Activated B cell treated with CpG ODN at 0.5 μM for 24 hours (primary cell): ENCODE measurements at regions not wholly inside any gene's neighbourhood (a gene's known extent, or its start where the extent isn't known, plus 50 kb on each side); places are given as distances from the start of the nearest gene placed in this dataset.

Experiments
- ATAC-seq: fragments of 200-7000 bp; cut with Tn5 transposase; one replicate; pipeline ENCODE4 v1.10.0; 2021; ENCODE audit warnings: low read depth, mild to moderate bottlenecking, moderate library complexity
- CTCF ChIA-PET: fragments of 350-600 bp; sonication (Branson Sonifier 250); formaldehyde crosslinking; loops from one replicate; lab custom pipeline; 2021; ENCODE audit warnings: antibody characterized with exemption; lab: Charles Lee
- POLR2A ChIA-PET: fragments of 350-600 bp; sonication (Branson Sonifier 250); formaldehyde crosslinking; loops from one replicate; lab custom pipeline; 2021; ENCODE audit warnings: antibody characterized with exemption; lab: Charles Lee
- DNase-seq: peaks from one replicate; pipeline ENCODE4 v3.0.0; 2022
- H3K27ac Mint-ChIP-seq: one replicate; pipeline ENCODE4 v1.8.0; 2020; ENCODE audit warnings: mixed read lengths
- H3K27me3 Mint-ChIP-seq: one replicate; pipeline ENCODE4 v1.8.0; 2021; ENCODE audit warnings: mixed read lengths
- H3K36me3 Mint-ChIP-seq: one replicate; pipeline ENCODE4 v1.8.0; 2021; ENCODE audit warnings: low read depth, mixed read lengths
- H3K4me1 Mint-ChIP-seq: one replicate; pipeline ENCODE4 v1.8.0; 2021; ENCODE audit warnings: mixed read lengths
- H3K4me3 Mint-ChIP-seq: one replicate; pipeline ENCODE4 v1.8.0; 2020; ENCODE audit warnings: mild to moderate bottlenecking, mixed read lengths
- H3K9me3 Mint-ChIP-seq: one replicate; pipeline ENCODE4 v1.8.0; 2020; ENCODE audit warnings: mixed read lengths
- CTCF ChIP-seq: fragments of 200-600 bp; IDR thresholded peaks from one replicate; pipeline ENCODE4 v1.8.0; 2022; ENCODE audit warnings: antibody characterized with exemption, mild to moderate bottlenecking
- intact Hi-C: fragments of 100-400 bp; cut with micrococcal nuclease; formaldehyde crosslinking; loops from one replicate; pipeline ENCODE4 v1.15.1; 2024

- ATAC-seq (no peak), DNase-seq (no peak)
- intact Hi-C loops, result no loop called here
- CTCF ChIA-PET, result no interaction called here
- peaks cover 3% of the 10 kb centered on the region for H3K4me1 Mint-ChIP-seq
- H3K4me3 Mint-ChIP-seq, result no peak overlapping the region
- TF ChIP-seq CTCF, result no peak
- POLR2A ChIA-PET, result no interaction called here
- no peaks in the 10 kb centered on the region for H3K27me3 Mint-ChIP-seq
- no peak overlapping the region for H3K27ac Mint-ChIP-seq
- H3K36me3 Mint-ChIP-seq, result no peaks in the 10 kb centered on the region
- no peaks in the 10 kb centered on the region for H3K9me3 Mint-ChIP-seq
Observed at GRCh38 chr9:529731-530130, 311.8 kb upstream of the DMRT1 start.

DNA sequence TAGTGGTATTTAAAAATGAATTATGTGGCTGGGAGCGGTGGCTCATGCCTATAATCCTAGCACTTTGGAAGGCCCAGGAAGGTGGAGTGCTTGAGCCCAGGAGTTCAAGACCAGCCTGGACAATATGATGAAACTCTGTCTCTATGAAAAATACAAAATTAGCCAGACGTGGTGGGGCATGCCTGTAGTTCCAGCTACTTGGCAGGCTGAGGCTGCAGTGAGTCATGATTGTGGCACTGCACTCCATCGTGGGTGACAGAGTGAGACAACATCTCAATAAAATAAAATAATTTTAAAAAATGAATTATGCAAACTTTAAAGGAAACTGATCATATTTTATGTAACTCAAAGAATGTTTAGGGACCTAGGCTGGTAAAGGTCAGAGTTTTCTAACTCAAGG is 310.8 kb upstream of the DMRT1 start:
- DNase-seq (no peak), ATAC-seq (no peak)
- Mint-ChIP-seq H3K36me3 (no peaks in the 10 kb centered on the region), H3K4me1 (peaks cover 9% of the 10 kb centered on the region), H3K4me3 (no peak overlapping the region), H3K27me3 (no peaks in the 10 kb centered on the region), H3K9me3 (no peaks in the 10 kb centered on the region), H3K27ac (no peak overlapping the region)
- CTCF ChIA-PET, result no interaction called here
- POLR2A ChIA-PET, result no interaction called here
- intact Hi-C loops, result no loop called here
- TF ChIP-seq CTCF, result no peak

- Mint-ChIP-seq H3K4me1 (peaks cover 13% of the 10 kb centered on the region), H3K27ac (no peak overlapping the region), H3K36me3 (no peaks in the 10 kb centered on the region), H3K4me3 (no peak overlapping the region), H3K27me3 (no peaks in the 10 kb centered on the region), H3K9me3 (no peaks in the 10 kb centered on the region)
- no peak for TF ChIP-seq CTCF
- DNase-seq (no peak), ATAC-seq (no peak)
- intact Hi-C loops, result no loop called here
- CTCF ChIA-PET, result interaction anchor here (0.6 kb wide), 1 partner anchor 26 kb away, joined by 3 read pairs; no protein-coding TSS in a partner anchor
- POLR2A ChIA-PET, result no interaction called here
Observed at GRCh38 chr9:532707-533106, 308.8 kb upstream of the DMRT1 start.

DNA sequence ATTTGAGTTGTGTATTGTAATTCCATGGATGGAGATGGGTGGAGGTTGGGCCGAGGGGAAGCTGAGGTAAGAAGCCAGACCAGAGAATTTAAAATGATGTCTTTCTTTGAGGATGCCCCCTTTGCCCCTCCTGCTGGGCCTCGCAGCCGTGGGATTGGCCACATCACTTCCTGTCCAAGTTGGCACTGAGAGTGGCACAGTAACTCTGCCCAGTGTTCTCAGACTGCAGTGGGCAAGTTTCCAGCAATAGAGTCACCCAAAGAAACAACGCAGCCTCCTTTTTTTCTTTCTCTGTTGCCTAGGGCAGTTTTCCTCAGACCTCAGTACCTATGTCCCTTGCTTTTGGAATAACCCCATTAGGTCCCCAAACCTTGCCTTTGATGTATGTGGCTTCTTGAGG is 306.6 kb upstream of the DMRT1 start:
- H3K27ac Mint-ChIP-seq, result no peak overlapping the region
- peaks cover 13% of the 10 kb centered on the region for H3K4me1 Mint-ChIP-seq
- H3K9me3 Mint-ChIP-seq, result no peaks in the 10 kb centered on the region
- DNase-seq (no peak), ATAC-seq (no peak)
- H3K36me3 Mint-ChIP-seq, result no peaks in the 10 kb centered on the region
- no peak overlapping the region for H3K4me3 Mint-ChIP-seq
- no peak for TF ChIP-seq CTCF
- ChIA-PET CTCF (no interaction called here), POLR2A (no interaction called here)
- intact Hi-C loops, result no loop called here
- H3K27me3 Mint-ChIP-seq, result no peaks in the 10 kb centered on the region

DNA sequence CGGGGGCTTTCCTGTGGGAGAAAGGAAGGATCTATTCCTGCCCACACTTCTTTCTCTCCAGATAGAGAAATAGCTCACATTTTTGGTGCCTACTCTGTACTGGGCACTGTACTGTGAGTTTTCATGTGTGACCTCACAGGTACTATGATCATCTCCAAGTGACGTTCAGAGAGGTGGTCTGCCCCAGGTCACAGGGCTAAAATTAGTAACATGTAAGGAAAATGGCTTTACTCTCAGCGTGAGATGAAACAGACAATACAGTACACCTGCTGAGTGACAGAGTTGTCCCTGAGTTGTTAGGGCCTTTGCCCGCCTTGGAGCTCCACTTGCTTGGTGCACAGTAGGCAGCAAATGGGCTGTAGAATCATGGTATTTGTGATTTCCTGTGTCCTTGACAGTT is 306.1 kb upstream of the DMRT1 start:
- no peak for ATAC-seq
- ChIA-PET POLR2A (no interaction called here), CTCF (no interaction called here)
- Mint-ChIP-seq H3K4me3 (no peak overlapping the region), H3K27ac (no peak overlapping the region), H3K9me3 (no peaks in the 10 kb centered on the region), H3K27me3 (no peaks in the 10 kb centered on the region), H3K36me3 (no peaks in the 10 kb centered on the region), H3K4me1 (peaks cover 13% of the 10 kb centered on the region)
- TF ChIP-seq CTCF, result no peak
- intact Hi-C loops, result no loop called here
- DNase-seq, result no peak
